Skin epidermis (tissue), 12 donors: ENCODE measurements at regions not wholly inside any gene's neighbourhood (a gene's known extent, or its start where the extent isn't known, plus 50 kb on each side); places are given as distances from the start of the nearest gene placed in this dataset.

Experiments used
- H3K27ac ChIP-seq, 21 experiments: fragments of 200-600 bp; sonication (generic) in 11 of 21; one replicate each; pipeline ENCODE4 v1.5.0; 2020; ENCODE audit warnings: mild to moderate bottlenecking in 3 of 21, inconsistent platforms in 2 of 21, moderate library complexity in 2 of 21
- H3K4me3 ChIP-seq, 7 experiments: fragments of 200-600 bp; sonication (generic) in 2 of 7; one replicate each; pipeline ENCODE4 v1.5.0; 2020; ENCODE audit warnings: inconsistent platforms in 2 of 7, mild to moderate bottlenecking in 2 of 7, moderate library complexity in 1 of 7

GRCh38 chr9:7285199-7285598, 514.4 kb downstream of the DMAC1 start:
- H3K27ac ChIP-seq = no peak overlapping the region
- no peak overlapping the region for H3K4me3 ChIP-seq

GRCh38 chr9:7284517-7284916, 515.1 kb downstream of the DMAC1 start:
- no peak overlapping the region for H3K27ac ChIP-seq
- H3K4me3 ChIP-seq = no peak overlapping the region

- Histone ChIP-seq H3K27ac (no peak overlapping the region), H3K4me3 (no peak overlapping the region)
Measured at GRCh38 chr9:7284117-7284516, 515.5 kb downstream of the DMAC1 start.

- H3K4me3 ChIP-seq = no peak overlapping the region
Measured at GRCh38 chr9:7273575-7273974, 515.8 kb downstream of the KDM4C start.

GRCh38 chr9:7266911-7267595, 509.3 kb downstream of the KDM4C start:
- no peak overlapping the region for H3K27ac ChIP-seq

More at GRCh38 chr9:7273575-7273974, 515.8 kb downstream of the KDM4C start:
- no peak overlapping the region for H3K27ac ChIP-seq

GRCh38 chr9:7265181-7265580, 507.4 kb downstream of the KDM4C start:
- H3K4me3 ChIP-seq = no peak overlapping the region
- H3K27ac ChIP-seq = no peak overlapping the region

More at GRCh38 chr9:7266911-7267595, 509.3 kb downstream of the KDM4C start:
- no peak overlapping the region for H3K4me3 ChIP-seq

- no peak overlapping the region for H3K27ac ChIP-seq
Measured at GRCh38 chr9:7259544-7260241, 501.9 kb downstream of the KDM4C start.

GRCh38 chr9:7258688-7259396, 501.1 kb downstream of the KDM4C start:
- Histone ChIP-seq H3K4me3 (no peak overlapping the region), H3K27ac (no peak overlapping the region)

More at GRCh38 chr9:7259544-7260241, 501.9 kb downstream of the KDM4C start:
- no peak overlapping the region for H3K4me3 ChIP-seq

GRCh38 chr9:7246917-7247522, 489.2 kb downstream of the KDM4C start:
- no peak overlapping the region for H3K27ac ChIP-seq
- no peak overlapping the region for H3K4me3 ChIP-seq

- H3K27ac ChIP-seq = no peak overlapping the region
Measured at GRCh38 chr9:7245976-7246580, 488.3 kb downstream of the KDM4C start.

GRCh38 chr9:7243838-7244237, 486.1 kb downstream of the KDM4C start:
- H3K27ac ChIP-seq = no peak overlapping the region
- no peak overlapping the region for H3K4me3 ChIP-seq

More at GRCh38 chr9:7245976-7246580, 488.3 kb downstream of the KDM4C start:
- no peak overlapping the region for H3K4me3 ChIP-seq

- Histone ChIP-seq H3K4me3 (no peak overlapping the region), H3K27ac (no peak overlapping the region)
Measured at GRCh38 chr9:7242126-7242525, 484.4 kb downstream of the KDM4C start.

- H3K4me3 ChIP-seq = no peak overlapping the region
- H3K27ac ChIP-seq = no peak overlapping the region
Measured at GRCh38 chr9:7241694-7242093, 483.9 kb downstream of the KDM4C start.

GRCh38 chr9:7240569-7241311, 483.0 kb downstream of the KDM4C start:
- no peak overlapping the region for H3K4me3 ChIP-seq
- H3K27ac ChIP-seq = no peak overlapping the region

GRCh38 chr9:7239708-7240107, 481.9 kb downstream of the KDM4C start:
- no peak overlapping the region for H3K27ac ChIP-seq
- no peak overlapping the region for H3K4me3 ChIP-seq

- Histone ChIP-seq H3K27ac (no peak overlapping the region), H3K4me3 (no peak overlapping the region)
Measured at GRCh38 chr9:7238247-7238637, 480.5 kb downstream of the KDM4C start.

- Histone ChIP-seq H3K27ac (no peak overlapping the region), H3K4me3 (no peak overlapping the region)
Measured at GRCh38 chr9:7237473-7238246, 479.9 kb downstream of the KDM4C start.

GRCh38 chr9:7236186-7236585, 478.4 kb downstream of the KDM4C start:
- no peak overlapping the region for H3K27ac ChIP-seq
- H3K4me3 ChIP-seq = no peak overlapping the region

- no peak overlapping the region for H3K4me3 ChIP-seq
- no peak overlapping the region for H3K27ac ChIP-seq
Measured at GRCh38 chr9:7234144-7234543, 476.4 kb downstream of the KDM4C start.
